ENCODE measurements at regions not wholly inside any gene's neighbourhood (a gene's known extent, or its start where the extent isn't known, plus 50 kb on each side); places are given as distances from the start of the nearest gene placed in this dataset.

- TF ChIP-seq ESRRA (IDR thresholded peaks at IDR 0.05; ENCODE audit: borderline replicate concordance, low read length) = no peak
- TF ChIP-seq REST (IDR thresholded peaks at IDR 0.05) = no peak
Observed at GRCh38 chr17:70588003-70588402, 418.7 kb downstream of the KCNJ2 start.
